ENCODE measurements at regions not wholly inside any gene's neighbourhood (a gene's known extent, or its start where the extent isn't known, plus 50 kb on each side); places are given as distances from the start of the nearest gene placed in this dataset.

DNA sequence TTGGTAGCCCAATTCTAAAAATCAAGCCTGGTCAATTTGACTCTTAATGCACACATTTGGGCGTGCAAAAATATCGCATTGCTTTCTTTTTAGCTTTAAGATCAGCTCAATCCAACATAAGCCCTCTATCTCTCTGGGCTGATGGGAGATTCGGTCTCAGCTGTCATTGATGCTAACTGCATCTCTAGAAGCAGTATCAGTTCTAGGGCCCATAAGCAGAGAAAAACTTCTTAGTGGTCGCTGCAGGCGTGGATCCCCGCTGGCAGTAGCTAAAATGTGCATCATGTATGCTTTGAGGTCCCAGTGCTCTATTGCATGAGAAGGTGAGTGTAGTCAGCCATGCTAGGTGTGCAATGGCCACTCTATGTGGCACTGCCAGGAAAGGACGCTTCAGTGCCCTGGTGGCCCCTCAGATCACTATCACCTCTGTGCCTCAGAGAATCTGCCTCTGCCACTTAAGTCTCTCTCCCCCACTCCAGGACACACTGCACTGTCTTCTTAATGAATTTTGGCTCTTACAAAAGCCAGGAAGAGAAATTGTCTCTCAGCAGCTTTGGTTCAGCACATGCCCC is 79.7 kb upstream of the GADD45A start:
- TF ChIP-seq, protein P1, sequence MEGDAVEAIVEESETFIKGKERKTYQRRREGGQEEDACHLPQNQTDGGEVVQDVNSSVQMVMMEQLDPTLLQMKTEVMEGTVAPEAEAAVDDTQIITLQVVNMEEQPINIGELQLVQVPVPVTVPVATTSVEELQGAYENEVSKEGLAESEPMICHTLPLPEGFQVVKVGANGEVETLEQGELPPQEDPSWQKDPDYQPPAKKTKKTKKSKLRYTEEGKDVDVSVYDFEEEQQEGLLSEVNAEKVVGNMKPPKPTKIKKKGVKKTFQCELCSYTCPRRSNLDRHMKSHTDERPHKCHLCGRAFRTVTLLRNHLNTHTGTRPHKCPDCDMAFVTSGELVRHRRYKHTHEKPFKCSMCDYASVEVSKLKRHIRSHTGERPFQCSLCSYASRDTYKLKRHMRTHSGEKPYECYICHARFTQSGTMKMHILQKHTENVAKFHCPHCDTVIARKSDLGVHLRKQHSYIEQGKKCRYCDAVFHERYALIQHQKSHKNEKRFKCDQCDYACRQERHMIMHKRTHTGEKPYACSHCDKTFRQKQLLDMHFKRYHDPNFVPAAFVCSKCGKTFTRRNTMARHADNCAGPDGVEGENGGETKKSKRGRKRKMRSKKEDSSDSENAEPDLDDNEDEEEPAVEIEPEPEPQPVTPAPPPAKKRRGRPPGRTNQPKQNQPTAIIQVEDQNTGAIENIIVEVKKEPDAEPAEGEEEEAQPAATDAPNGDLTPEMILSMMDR (IDR thresholded peaks at IDR 0.05; ENCODE audit: low read depth, low read length): no peak
- TF ChIP-seq POLR2A (IDR thresholded peaks at IDR 0.05; ENCODE audit: extremely low read depth, insufficient read length): no peak
- TF ChIP-seq, protein P2, sequence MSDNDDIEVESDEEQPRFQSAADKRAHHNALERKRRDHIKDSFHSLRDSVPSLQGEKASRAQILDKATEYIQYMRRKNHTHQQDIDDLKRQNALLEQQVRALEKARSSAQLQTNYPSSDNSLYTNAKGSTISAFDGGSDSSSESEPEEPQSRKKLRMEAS (IDR thresholded peaks at IDR 0.05; ENCODE audit: low read depth, low read length): no peak
- no peak for TF ChIP-seq MYC (IDR thresholded peaks at IDR 0.05; ENCODE audit: low read depth, low read length)
